ENCODE measurements at regions not wholly inside any gene's neighbourhood (a gene's known extent, or its start where the extent isn't known, plus 50 kb on each side); places are given as distances from the start of the nearest gene placed in this dataset.

- TF ChIP-seq RAD21 (IDR thresholded peaks at IDR 0.05; ENCODE audit: low read depth): no peak
- TF ChIP-seq TEAD4 (IDR thresholded peaks at IDR 0.05): no peak
- no peak for TF ChIP-seq YY1 (IDR thresholded peaks at IDR 0.05; ENCODE audit: low read depth)
- TF ChIP-seq FOXM1 (IDR thresholded peaks at IDR 0.05; ENCODE audit: borderline replicate concordance, low read depth): no peak
- no peak for TF ChIP-seq MAX (IDR thresholded peaks at IDR 0.05)
- no peak for TF ChIP-seq CEBPB (IDR thresholded peaks at IDR 0.05)
- no peak for TF ChIP-seq TAF1 (IDR thresholded peaks at IDR 0.05; ENCODE audit: low read depth)
- TF ChIP-seq EP300 (IDR thresholded peaks at IDR 0.05; ENCODE audit: borderline replicate concordance): no peak
- TF ChIP-seq REST (IDR thresholded peaks at IDR 0.05; ENCODE audit: low read depth): no peak
Observed at GRCh38 chr10:88092973-88093372, 229.5 kb downstream of the PTEN start.

All from Ishikawa (cell line).